IMR-90 (cell line): ENCODE measurements at regions not wholly inside any gene's neighbourhood (a gene's known extent, or its start where the extent isn't known, plus 50 kb on each side); places are given as distances from the start of the nearest gene placed in this dataset.
A peak's percentile ranks its signal among the peaks of the same experiment; 100 is the strongest.

Source experiments
- ATAC-seq: fragments of 200-7000 bp; cut with Tn5 transposase; 2 replicates; pipeline ENCODE4 v1.9.1; 2020; ENCODE audit warnings: low read depth, mild to moderate bottlenecking, moderate library complexity
- BruUV-seq: library from RNA; stranded (reverse); fragments of 400-500 nt; replicated peaks from 2 replicates; lab custom pipeline; 2021; lab: Mats Ljungman, UMichigan
- CTCF ChIA-PET: fragments of 300-600 bp; formaldehyde crosslinking; extraction: SDS; loops from one replicate; lab custom pipeline; 2021; ENCODE audit warnings: antibody characterized with exemption; lab: Yijun Ruan, JAX
- POLR2A ChIA-PET: fragments of 300-600 bp; sonication (Branson Sonifier 250); formaldehyde crosslinking; loops from one replicate; lab custom pipeline; 2022; ENCODE audit warnings: antibody characterized with exemption; ENCODE audit not compliant: unreplicated experiment; lab: Charles Lee
- DNase-seq: peaks from one replicate; pipeline ENCODE4 v3.0.0; 2013
- H2AFZ ChIP-seq: replicated peaks from 2 replicates; pipeline ENCODE3; 2013; ENCODE audit warnings: low read length, mild to moderate bottlenecking; ENCODE audit not compliant: poor library complexity
- H2AK5ac ChIP-seq: 2 replicates; pipeline ENCODE4 v1.6.1; 2013; ENCODE audit warnings: low read depth, low read length, inconsistent platforms
- H2AK9ac ChIP-seq: replicated peaks from 2 replicates; pipeline ENCODE3; 2013; ENCODE audit warnings: mild to moderate bottlenecking, low read depth, low read length, moderate library complexity; ENCODE audit not compliant: poor library complexity
- H2BK120ac ChIP-seq: 2 replicates; pipeline ENCODE4 v1.6.1; 2013; ENCODE audit warnings: low read depth, low read length, inconsistent platforms
- H2BK15ac ChIP-seq: 3 replicates; pipeline ENCODE4 v1.6.1; 2013; ENCODE audit warnings: low read depth, low read length, inconsistent platforms
- H2BK20ac ChIP-seq: 2 replicates; pipeline ENCODE4 v1.6.1; 2013; ENCODE audit warnings: low read depth, mild to moderate bottlenecking, inconsistent platforms, low read length, moderate library complexity
- H2BK5ac ChIP-seq: 2 replicates; pipeline ENCODE4 v1.6.1; 2013; ENCODE audit warnings: mild to moderate bottlenecking, low read depth, low read length, inconsistent platforms; ENCODE audit not compliant: poor library complexity, severe bottlenecking
- H3K14ac ChIP-seq: replicated peaks from 2 replicates; pipeline ENCODE4 v1.6.1; 2013; ENCODE audit warnings: low read depth, low read length, inconsistent platforms
- H3K18ac ChIP-seq: 2 replicates; pipeline ENCODE4 v1.6.1; 2013; ENCODE audit warnings: low read depth, low read length, control low read depth
- H3K23ac ChIP-seq: 2 replicates; pipeline ENCODE4 v1.6.1; 2013; ENCODE audit warnings: low read depth, low read length, inconsistent platforms
- H3K27ac ChIP-seq: 2 replicates; pipeline ENCODE4 v1.5.1; 2013; ENCODE audit warnings: mild to moderate bottlenecking, control low read depth, low read length; ENCODE audit not compliant: insufficient read depth
- H3K27me3 ChIP-seq: 2 replicates; pipeline ENCODE4 v1.6.1; 2013; ENCODE audit warnings: low read length; ENCODE audit not compliant: control insufficient read depth, insufficient read depth
- H3K36me3 ChIP-seq: 2 replicates; pipeline ENCODE4 v1.6.1; 2013; ENCODE audit warnings: low read length, mixed read lengths; ENCODE audit not compliant: control insufficient read depth, insufficient read depth
- H3K4ac ChIP-seq: 2 replicates; pipeline ENCODE4 v1.6.1; 2013; ENCODE audit warnings: low read depth, low read length, inconsistent platforms
- H3K4me1 ChIP-seq: 2 replicates; pipeline ENCODE4 v1.6.1; 2013; ENCODE audit warnings: low read length, mixed read lengths; ENCODE audit not compliant: control insufficient read depth, insufficient read depth
- H3K4me2 ChIP-seq: 2 replicates; pipeline ENCODE4 v1.6.1; 2013; ENCODE audit warnings: low read depth, mild to moderate bottlenecking, control low read depth, low read length, moderate library complexity
- H3K4me3 ChIP-seq: 2 replicates; pipeline ENCODE4 v1.5.1; 2013; ENCODE audit warnings: low read depth, mild to moderate bottlenecking, control low read depth, low read length, moderate library complexity; ENCODE audit not compliant: insufficient read depth
- H3K56ac ChIP-seq: 2 replicates; pipeline ENCODE4 v1.6.1; 2013; ENCODE audit warnings: low read length, inconsistent platforms; ENCODE audit not compliant: insufficient read depth; ENCODE audit errors: extremely low read depth
- H3K79me1 ChIP-seq, 2 experiments: 2 replicates each; pipeline ENCODE4 v1.6.1; 2013; ENCODE audit warnings: low read length in 2 of 2, inconsistent platforms in 1 of 2, low read depth in 1 of 2
- H3K9ac ChIP-seq: 2 replicates; pipeline ENCODE4 v1.6.1; 2013; ENCODE audit warnings: low read depth, low read length, control low read depth
- H3K9me1 ChIP-seq: 2 replicates; pipeline ENCODE4 v1.6.1; 2013; ENCODE audit warnings: low read length, inconsistent platforms; ENCODE audit not compliant: insufficient read depth
- H3K9me3 ChIP-seq: 2 replicates; pipeline ENCODE4 v1.6.1; 2013; ENCODE audit warnings: low read length; ENCODE audit not compliant: control insufficient read depth, insufficient read depth
- H4K20me1 ChIP-seq: 2 replicates; pipeline ENCODE4 v1.6.1; 2013; ENCODE audit warnings: low read length, inconsistent platforms; ENCODE audit not compliant: insufficient read depth
- H4K5ac ChIP-seq: 2 replicates; pipeline ENCODE4 v1.6.1; 2013; ENCODE audit warnings: mild to moderate bottlenecking, low read depth, low read length, control low read depth
- H4K8ac ChIP-seq, 2 experiments: 2 replicates each; pipeline ENCODE4 v1.6.1; 2013; ENCODE audit warnings: low read depth in 2 of 2, low read length in 2 of 2, control low read depth in 1 of 2, inconsistent platforms in 1 of 2
- H4K91ac ChIP-seq: 2 replicates; pipeline ENCODE4 v1.6.1; 2013; ENCODE audit warnings: low read depth, low read length, inconsistent platforms; ENCODE audit not compliant: insufficient read depth
- BHLHE40 ChIP-seq: fragments of 150-350 bp; IDR thresholded peaks from 2 replicates; pipeline ENCODE4 v1.6.1; 2016; ENCODE audit warnings: mild to moderate bottlenecking, low read depth, low read length
- CEBPB ChIP-seq: IDR thresholded peaks from 2 replicates; pipeline ENCODE4 v1.6.1; 2012; ENCODE audit warnings: low read depth, low read length, improper control_type of control experiment
- CHD1 ChIP-seq: IDR thresholded peaks from 2 replicates; pipeline ENCODE4 v1.6.1; 2012; ENCODE audit warnings: low read depth, low read length, improper control_type of control experiment
- CTCF ChIP-seq: conservative IDR thresholded peaks from 2 replicates; pipeline ENCODE4 v1.5.1; 2012; ENCODE audit warnings: mild to moderate bottlenecking, low read depth, low read length, improper control_type of control experiment
- ELK1 ChIP-seq: fragments of 150-350 bp; IDR thresholded peaks from 2 replicates; pipeline ENCODE4 v1.6.1; 2016; ENCODE audit warnings: low read depth, mild to moderate bottlenecking, low read length, moderate library complexity, borderline replicate concordance
- FOS ChIP-seq: fragments of 150-350 bp; IDR thresholded peaks from 2 replicates; pipeline ENCODE4 v1.6.1; 2016; ENCODE audit warnings: low read depth, low read length
- MAFK ChIP-seq: IDR thresholded peaks from 2 replicates; pipeline ENCODE4 v1.6.1; 2012; ENCODE audit warnings: low read depth, low read length, improper control_type of control experiment
- MAZ ChIP-seq: IDR thresholded peaks from 2 replicates; pipeline ENCODE4 v1.6.1; 2012; ENCODE audit warnings: low read depth, mild to moderate bottlenecking, low read length, improper control_type of control experiment, moderate library complexity, borderline replicate concordance
- MXI1 ChIP-seq: IDR thresholded peaks from 2 replicates; pipeline ENCODE4 v1.6.1; 2012; ENCODE audit warnings: low read depth, mild to moderate bottlenecking, low read length, moderate library complexity, borderline replicate concordance
- NFE2L2 ChIP-seq: fragments of 150-350 bp; IDR thresholded peaks from 2 replicates; pipeline ENCODE4 v1.6.1; 2016; ENCODE audit warnings: low read depth, mild to moderate bottlenecking, low read length
- POLR2A ChIP-seq: IDR thresholded peaks from 2 replicates; pipeline ENCODE4 v1.6.1; 2012; ENCODE audit warnings: mild to moderate bottlenecking, low read depth, low read length
- RAD21 ChIP-seq: IDR thresholded peaks from 2 replicates; pipeline ENCODE4 v1.6.1; 2012; ENCODE audit warnings: low read length, improper control_type of control experiment
- RCOR1 ChIP-seq: IDR thresholded peaks from 2 replicates; pipeline ENCODE4 v1.6.1; 2012; ENCODE audit warnings: mild to moderate bottlenecking, low read length, improper control_type of control experiment; ENCODE audit not compliant: insufficient replicate concordance
- RFX5 ChIP-seq: IDR thresholded peaks from 2 replicates; pipeline ENCODE4 v1.8.0; 2012; ENCODE audit warnings: low read depth, mild to moderate bottlenecking, low read length, moderate library complexity
- SMC3 ChIP-seq: fragments of 150-350 bp; IDR thresholded peaks from 2 replicates; pipeline ENCODE4 v1.6.1; 2016; ENCODE audit warnings: low read depth, mild to moderate bottlenecking, antibody characterized with exemption, low read length, moderate library complexity
- USF2 ChIP-seq: fragments of 150-350 bp; IDR thresholded peaks from 2 replicates; pipeline ENCODE4 v1.6.1; 2017; ENCODE audit warnings: mild to moderate bottlenecking, antibody characterized with exemption, low read length, low read depth
- dilution Hi-C: fragments of 300-500 bp; cut with HindIII; formaldehyde crosslinking; loops from one replicate; pipeline ENCODE4 v1.14.3; 2018; ENCODE audit warnings: low sequenced_read_pairs; ENCODE audit not compliant: unreplicated experiment
- in situ Hi-C: fragments of 300-500 bp; cut with MboI; formaldehyde crosslinking; loops from 3 replicates; pipeline ENCODE4 v1.14.3; 2019; ENCODE audit warnings: low sequenced_read_pairs, inconsistent platforms, mixed read lengths
- intact Hi-C: fragments of 100-400 bp; cut with micrococcal nuclease; formaldehyde crosslinking; loops from 2 replicates; pipeline ENCODE4 v1.10.0; 2022

GRCh38 chr5:92704590-92704989 lies 876.4 kb downstream of the NR2F1-AS1 start:
- H4K91ac ChIP-seq = no peak overlapping the region
- H2BK20ac ChIP-seq = 0 out of 2 replicates have a peak overlapping the region, but pooled peaks have one; percentile 45
- no peaks in the 10 kb centered on the region for H4K20me1 ChIP-seq
- no peaks in the 10 kb centered on the region for H3K9me3 ChIP-seq
- ChIA-PET POLR2A (no interaction called here), CTCF (no interaction called here)
- TF ChIP-seq SMC3 = no peak
- no peak for TF ChIP-seq FOS
- TF ChIP-seq RCOR1 = no peak
- no peak for TF ChIP-seq NFE2L2
- no peak for TF ChIP-seq BHLHE40
- TF ChIP-seq MXI1 = no peak
- TF ChIP-seq RFX5 = no peak
- no peak for TF ChIP-seq USF2
- TF ChIP-seq CTCF = no peak
- no peak for TF ChIP-seq CHD1
- TF ChIP-seq CEBPB = no peak
- no peak for TF ChIP-seq MAFK
- TF ChIP-seq ELK1 = no peak
- no peak for TF ChIP-seq MAZ
- TF ChIP-seq RAD21 = no peak
- no peak for TF ChIP-seq POLR2A
- no peak overlapping the region for H3K4me3 ChIP-seq
- H2AFZ ChIP-seq = no peak overlapping the region
- H3K4me2 ChIP-seq = no peak overlapping the region; the same call in 1 of the 2 replicates
- no peak overlapping the region for H3K14ac ChIP-seq
- no peak overlapping the region for H3K18ac ChIP-seq
- H4K5ac ChIP-seq = no peak overlapping the region
- H3K79me1 ChIP-seq = no peaks in the 10 kb centered on the region
- H2AK5ac ChIP-seq = no peak overlapping the region
- H3K56ac ChIP-seq = no peak overlapping the region
- H3K23ac ChIP-seq = no peak overlapping the region
- H3K27me3 ChIP-seq = no peaks in the 10 kb centered on the region
- ATAC-seq (no peak), DNase-seq (peak; percentile 8)
- H2AK9ac ChIP-seq = no peak overlapping the region
- no peak overlapping the region for H2BK15ac ChIP-seq
- H2BK120ac ChIP-seq = no peak overlapping the region
- dilution Hi-C loops = no loop called here
- H3K9me1 ChIP-seq = no peaks in the 10 kb centered on the region
- no peak overlapping the region for H2BK5ac ChIP-seq
- no peak overlapping the region for H3K4ac ChIP-seq
- no peak overlapping the region for H3K27ac ChIP-seq
- no peaks in the 10 kb centered on the region for H3K36me3 ChIP-seq
- in situ Hi-C loops = no loop called here
- H3K4me1 ChIP-seq = no peaks in the 10 kb centered on the region
- BruUV-seq = no TSS peak
- intact Hi-C loops = no loop called here
- no peak overlapping the region; a peak in 1 of 4 replicates for H4K8ac ChIP-seq
- H3K9ac ChIP-seq = no peak overlapping the region
